PC-3 (cell line): ENCODE measurements at regions not wholly inside any gene's neighbourhood (a gene's known extent, or its start where the extent isn't known, plus 50 kb on each side); places are given as distances from the start of the nearest gene placed in this dataset.

Source experiments
- ATAC-seq: fragments of 200-7000 bp; cut with Tn5 transposase; 2 replicates; pipeline ENCODE4 v1.9.1; 2020; ENCODE audit warnings: mild to moderate bottlenecking, moderate library complexity
- BruUV-seq: library from RNA; stranded (reverse); fragments of 400-500 nt; replicated peaks from 2 replicates; lab custom pipeline; 2021; lab: Mats Ljungman, UMichigan
- CTCF ChIA-PET: fragments of 300-600 bp; sonication (Branson Sonifier 250); formaldehyde crosslinking; loops from one replicate; lab custom pipeline; 2022; ENCODE audit warnings: antibody characterized with exemption; lab: Charles Lee
- POLR2A ChIA-PET: fragments of 300-600 bp; sonication (Branson Sonifier 250); formaldehyde crosslinking; loops from one replicate; lab custom pipeline; 2022; ENCODE audit warnings: antibody characterized with exemption; ENCODE audit not compliant: unreplicated experiment; lab: Charles Lee
- DNase-seq: peaks from one replicate; pipeline ENCODE4 v3.0.0-alpha.2; 2015
- H2AFZ ChIP-seq: fragments of 300-600 bp; sonication (generic); 2 replicates; pipeline ENCODE4 v1.6.0; 2016; ENCODE audit warnings: antibody characterized with exemption, low read length
- H3F3A ChIP-seq: fragments of 300-600 bp; sonication (generic); one replicate; pipeline ENCODE4 v1.6.0; 2017; ENCODE audit warnings: antibody characterized with exemption, low read length, control low read depth, mild to moderate bottlenecking; ENCODE audit not compliant: unreplicated experiment
- H3K27ac ChIP-seq: fragments of 300-600 bp; sonication (generic); 2 replicates; pipeline ENCODE4 v1.5.1; 2016; ENCODE audit warnings: mild to moderate bottlenecking, low read length
- H3K27me3 ChIP-seq: fragments of 300-600 bp; sonication (generic); 2 replicates; pipeline ENCODE4 v1.6.1; 2016; ENCODE audit warnings: low read length, mixed read lengths
- H3K36me3 ChIP-seq: fragments of 300-600 bp; sonication (generic); 2 replicates; pipeline ENCODE4 v1.6.1; 2016; ENCODE audit warnings: low read depth, mixed run types, low read length, mixed read lengths
- H3K4me1 ChIP-seq: fragments of 300-600 bp; sonication (generic); 2 replicates; pipeline ENCODE4 v1.5.1; 2016; ENCODE audit warnings: low read length; ENCODE audit not compliant: insufficient read depth
- H3K4me2 ChIP-seq: fragments of 300-600 bp; sonication (generic); 2 replicates; pipeline ENCODE4 v1.6.0; 2016; ENCODE audit warnings: low read length
- H3K4me3 ChIP-seq: fragments of 300-600 bp; sonication (generic); 2 replicates; pipeline ENCODE4 v1.5.1; 2016; ENCODE audit warnings: mild to moderate bottlenecking, low read length, mixed read lengths
- H3K79me2 ChIP-seq: fragments of 300-600 bp; sonication (generic); 2 replicates; pipeline ENCODE4 v1.6.1; 2017; ENCODE audit warnings: low read length, mixed read lengths
- H3K9ac ChIP-seq: fragments of 300-600 bp; sonication (generic); 2 replicates; pipeline ENCODE4 v1.6.0; 2016; ENCODE audit warnings: mild to moderate bottlenecking, low read length
- H3K9me2 ChIP-seq: fragments of 300-600 bp; sonication (generic); replicated peaks from 2 replicates; pipeline ENCODE4 v1.6.1; 2016; ENCODE audit warnings: mixed run types, low read length, mixed read lengths
- H3K9me3 ChIP-seq: fragments of 300-600 bp; sonication (generic); 2 replicates; pipeline ENCODE4 v1.6.1; 2016; ENCODE audit warnings: low read length, mixed read lengths
- H4K20me1 ChIP-seq: fragments of 300-600 bp; sonication (generic); 2 replicates; pipeline ENCODE4 v1.6.1; 2016; ENCODE audit warnings: low read length, mixed read lengths
- EZH2 ChIP-seq: fragments of 300-600 bp; sonication (generic); IDR thresholded peaks from one replicate; pipeline ENCODE4 v1.6.1; 2017; ENCODE audit warnings: antibody characterized with exemption, mild to moderate bottlenecking, low read length; ENCODE audit not compliant: unreplicated experiment
- EZH2phosphoT487 ChIP-seq: fragments of 300-600 bp; sonication (generic); IDR thresholded peaks from 2 replicates; pipeline ENCODE4 v1.6.1; 2018; ENCODE audit warnings: mild to moderate bottlenecking, antibody characterized with exemption, low read length, borderline replicate concordance
- intact Hi-C: fragments of 100-400 bp; cut with micrococcal nuclease; formaldehyde crosslinking; loops from 2 replicates; pipeline ENCODE4 v1.9.0; 2023
- TF ChIP-seq, protein P1 (sequence below): fragments of 300-600 bp; sonication (generic); conservative IDR thresholded peaks from 2 replicates; pipeline ENCODE4 v1.5.1; 2017; ENCODE audit warnings: antibody characterized with exemption, low read depth, mild to moderate bottlenecking, low read length

DNA sequence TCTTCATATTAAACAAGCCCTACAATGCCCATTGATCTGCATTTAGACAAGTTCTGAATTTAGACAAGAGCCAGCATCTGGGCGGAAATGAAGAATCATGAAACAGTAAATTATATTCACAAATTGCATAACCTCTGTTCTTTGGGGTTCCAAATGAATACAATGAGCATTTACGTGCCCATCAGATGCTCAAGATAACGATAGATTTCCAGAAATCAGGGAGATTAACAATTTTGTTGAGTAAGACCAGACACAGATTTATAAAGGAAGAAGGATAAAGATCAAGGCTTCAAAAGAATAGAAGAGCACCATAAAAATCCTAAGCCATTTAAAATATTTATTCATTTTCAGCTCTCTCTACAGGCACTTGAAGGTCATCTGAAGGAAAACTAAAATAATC lies 59.7 kb upstream of the CDH20 start:
- no peaks in the 10 kb centered on the region for H3K36me3 ChIP-seq
- H4K20me1 ChIP-seq, result no peaks in the 10 kb centered on the region
- CTCF ChIA-PET, result no interaction called here
- no peak overlapping the region for H2AFZ ChIP-seq
- BruUV-seq, result no TSS peak
- H3K79me2 ChIP-seq, result no peaks in the 10 kb centered on the region
- no peaks in the 10 kb centered on the region for H3K4me1 ChIP-seq
- no peaks in the 10 kb centered on the region for H3K9me2 ChIP-seq
- H3K9ac ChIP-seq, result no peak overlapping the region
- H3K4me2 ChIP-seq, result no peak overlapping the region
- no peak overlapping the region for H3K27ac ChIP-seq
- TF ChIP-seq EZH2, result no peak
- no peak for TF ChIP-seq EZH2phosphoT487
- TF ChIP-seq, protein P1, sequence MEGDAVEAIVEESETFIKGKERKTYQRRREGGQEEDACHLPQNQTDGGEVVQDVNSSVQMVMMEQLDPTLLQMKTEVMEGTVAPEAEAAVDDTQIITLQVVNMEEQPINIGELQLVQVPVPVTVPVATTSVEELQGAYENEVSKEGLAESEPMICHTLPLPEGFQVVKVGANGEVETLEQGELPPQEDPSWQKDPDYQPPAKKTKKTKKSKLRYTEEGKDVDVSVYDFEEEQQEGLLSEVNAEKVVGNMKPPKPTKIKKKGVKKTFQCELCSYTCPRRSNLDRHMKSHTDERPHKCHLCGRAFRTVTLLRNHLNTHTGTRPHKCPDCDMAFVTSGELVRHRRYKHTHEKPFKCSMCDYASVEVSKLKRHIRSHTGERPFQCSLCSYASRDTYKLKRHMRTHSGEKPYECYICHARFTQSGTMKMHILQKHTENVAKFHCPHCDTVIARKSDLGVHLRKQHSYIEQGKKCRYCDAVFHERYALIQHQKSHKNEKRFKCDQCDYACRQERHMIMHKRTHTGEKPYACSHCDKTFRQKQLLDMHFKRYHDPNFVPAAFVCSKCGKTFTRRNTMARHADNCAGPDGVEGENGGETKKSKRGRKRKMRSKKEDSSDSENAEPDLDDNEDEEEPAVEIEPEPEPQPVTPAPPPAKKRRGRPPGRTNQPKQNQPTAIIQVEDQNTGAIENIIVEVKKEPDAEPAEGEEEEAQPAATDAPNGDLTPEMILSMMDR, result no peak
- no peaks in the 10 kb centered on the region for H3K9me3 ChIP-seq
- no peak overlapping the region for H3K4me3 ChIP-seq
- DNase-seq (no peak), ATAC-seq (no peak)
- no peaks in the 10 kb centered on the region for H3F3A ChIP-seq
- POLR2A ChIA-PET, result no interaction called here
- intact Hi-C loops, result no loop called here
- H3K27me3 ChIP-seq, result no peaks in the 10 kb centered on the region

- Histone ChIP-seq H4K20me1 (no peaks in the 10 kb centered on the region), H3K9me2 (no peaks in the 10 kb centered on the region), H3K4me1 (no peaks in the 10 kb centered on the region), H3K36me3 (no peaks in the 10 kb centered on the region), H3K79me2 (no peaks in the 10 kb centered on the region), H3K4me3 (no peak overlapping the region), H3K4me2 (no peak overlapping the region), H3K9me3 (no peaks in the 10 kb centered on the region), H3K27ac (no peak overlapping the region), H3K27me3 (no peaks in the 10 kb centered on the region), H3K9ac (no peak overlapping the region), H3F3A (no peaks in the 10 kb centered on the region), H2AFZ (no peak overlapping the region)
- intact Hi-C loops, result no loop called here
- POLR2A ChIA-PET, result no interaction called here
- DNase-seq (no peak), ATAC-seq (no peak)
- CTCF ChIA-PET, result no interaction called here
- TF ChIP-seq EZH2 (no peak), EZH2phosphoT487 (no peak)
- TF ChIP-seq, protein P1, result no peak
- BruUV-seq, result no TSS peak
These were observed 58.7 kb upstream of the CDH20 start for GRCh38 chr18:61274416-61274960.

DNA sequence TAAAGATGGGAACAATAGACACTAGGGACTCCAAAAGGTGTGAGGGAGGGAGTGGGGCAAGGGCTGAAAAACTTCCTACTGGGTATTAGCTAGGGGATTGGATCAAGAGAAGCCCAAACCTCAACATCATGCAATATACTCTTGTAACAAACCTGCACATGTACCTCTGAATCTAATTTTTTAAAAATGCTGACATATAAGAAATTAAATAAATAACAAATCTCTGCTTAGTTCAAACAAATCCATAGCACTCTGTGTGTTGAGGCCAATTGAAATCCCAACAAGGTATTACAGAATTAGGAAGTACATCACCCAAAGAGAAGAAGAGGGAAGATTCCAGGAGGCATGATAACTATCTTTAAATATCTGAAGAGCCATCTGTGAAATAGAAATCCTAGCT lies 55.4 kb upstream of the CDH20 start:
- Histone ChIP-seq H3K9me3 (no peaks in the 10 kb centered on the region), H3K27ac (no peak overlapping the region), H4K20me1 (no peaks in the 10 kb centered on the region), H3K4me2 (no peak overlapping the region), H3K27me3 (no peaks in the 10 kb centered on the region), H3K9me2 (no peaks in the 10 kb centered on the region), H3K9ac (no peak overlapping the region), H3K4me3 (no peak overlapping the region), H3K36me3 (no peaks in the 10 kb centered on the region), H3K79me2 (no peaks in the 10 kb centered on the region), H3K4me1 (no peaks in the 10 kb centered on the region), H2AFZ (no peak overlapping the region), H3F3A (no peaks in the 10 kb centered on the region)
- ChIA-PET POLR2A (no interaction called here), CTCF (no interaction called here)
- no TSS peak for BruUV-seq
- DNase-seq, result no peak
- TF ChIP-seq EZH2 (no peak), EZH2phosphoT487 (no peak)
- TF ChIP-seq, protein P1, result no peak
- ATAC-seq, result no peak
- intact Hi-C loops, result no loop called here
